Gastrocnemius medialis (tissue), 4 donors: ENCODE measurements at regions not wholly inside any gene's neighbourhood (a gene's known extent, or its start where the extent isn't known, plus 50 kb on each side); places are given as distances from the start of the nearest gene placed in this dataset.

Experiments
- ATAC-seq, 2 donors: fragments of 150-250 bp; one replicate each; pipeline ENCODE4 v1.9.1; 2016
- DNase-seq, 2 donors: peaks; one replicate each; pipeline ENCODE4 v3.0.0-alpha.2; 2019
- H3K27ac ChIP-seq, 4 donors: fragments of 200-600 bp; sonication (generic); 1 replicate in 1 of 4; 2 replicates in 3 of 4; pipeline ENCODE4 v1.5.1; 2016 to 2018; ENCODE audit warnings: mild to moderate bottlenecking in 2 of 4, moderate library complexity in 1 of 4
- H3K27me3 ChIP-seq, 3 donors: fragments of 200-600 bp; sonication (generic) in 2 of 3; 1 replicate in 1 of 3; 2 replicates in 2 of 3; pipeline versions ENCODE4 v1.5.1 to v1.6.0; 2016 to 2019; ENCODE audit warnings: mild to moderate bottlenecking in 1 of 3, moderate library complexity in 1 of 3
- H3K36me3 ChIP-seq, 2 donors: fragments of 200-600 bp; sonication (generic) in 1 of 2; one replicate each; pipeline ENCODE4 v1.5.1; 2017 to 2018
- H3K4me1 ChIP-seq, 2 donors: fragments of 200-600 bp; sonication (generic) in 1 of 2; one replicate each; pipeline ENCODE4 v1.5.1; 2016 to 2017; ENCODE audit warnings: mild to moderate bottlenecking in 2 of 2
- H3K4me3 ChIP-seq, 4 donors: fragments of 200-600 bp; sonication (generic) in 3 of 4; 1 replicate in 1 of 4; 2 replicates in 3 of 4; pipeline ENCODE4 v1.5.1; 2016 to 2019; ENCODE audit warnings: mild to moderate bottlenecking in 2 of 4
- H3K9me3 ChIP-seq, 3 donors: fragments of 200-600 bp; sonication (generic) in 2 of 3; 1 replicate in 1 of 3; 2 replicates in 2 of 3; pipeline ENCODE4 v1.5.1; 2016 to 2019
- CTCF ChIP-seq, 5 experiments: fragments of 450-650 bp in 3 of 5; fragments of 200-600 bp in 2 of 5; sonication (generic) in 2 of 5; IDR thresholded peaks in 4 of 5; conservative IDR thresholded peaks in 1 of 5; 1 replicate in 4 of 5; 2 replicates in 1 of 5; pipeline ENCODE4 v1.5.1; 2016 to 2019; ENCODE audit warnings: antibody characterized with exemption in 5 of 5, mild to moderate bottlenecking in 3 of 5, moderate library complexity in 3 of 5
- POLR2A ChIP-seq, 2 donors: fragments of 450-650 bp; IDR thresholded peaks; one replicate each; pipeline ENCODE4 v1.6.1; 2017; ENCODE audit warnings: antibody characterized with exemption in 2 of 2, mild to moderate bottlenecking in 2 of 2, moderate library complexity in 2 of 2
- in situ Hi-C, 4 donors: fragments of 200-750 bp; cut with MboI; loops; one replicate each; pipeline versions ENCODE4 v1.15.0 to v1.8.0; 2017; ENCODE audit warnings: low sequenced_read_pairs in 4 of 4
- intact Hi-C: fragments of 100-400 bp; cut with DNase I; formaldehyde crosslinking; loops from one replicate; pipeline ENCODE4 v1.15.1; 2023; ENCODE audit warnings: low total_unique reads

- no peak for ATAC-seq
- intact Hi-C loops (no loop called here), in situ Hi-C loops (no loop called here)
Measured at GRCh38 chr5:52504584-52505240, 283.0 kb upstream of the ITGA1 start.

GRCh38 chr5:52517667-52518066 is 270.0 kb upstream of the ITGA1 start:
- TF ChIP-seq CTCF (IDR thresholded peaks at IDR 0.05 in 4 of 5, conservative IDR thresholded peaks at IDR 0.05 in 1 of 5) = no peak
- no peak for TF ChIP-seq POLR2A (IDR thresholded peaks at IDR 0.05)
- Histone ChIP-seq H3K9me3 (no peaks in the 10 kb centered on the region), H3K4me1 (no peaks in the 10 kb centered on the region), H3K27me3 (no peaks in the 10 kb centered on the region), H3K36me3 (no peaks in the 10 kb centered on the region), H3K4me3 (no peak overlapping the region), H3K27ac (no peak overlapping the region)
- in situ Hi-C loops = no loop called here
- DNase-seq (no peak), ATAC-seq (no peak)
- intact Hi-C loops = no loop called here

More at GRCh38 chr5:52504584-52505240, 283.0 kb upstream of the ITGA1 start:
- TF ChIP-seq CTCF (IDR thresholded peaks at IDR 0.05 in 4 of 5, conservative IDR thresholded peaks at IDR 0.05 in 1 of 5) (no peak), POLR2A (IDR thresholded peaks at IDR 0.05) (no peak)
- no peaks in the 10 kb centered on the region for H3K4me1 ChIP-seq
- DNase-seq = no peak
- no peaks in the 10 kb centered on the region for H3K9me3 ChIP-seq
- H3K27me3 ChIP-seq = no peaks in the 10 kb centered on the region
- H3K36me3 ChIP-seq = no peaks in the 10 kb centered on the region
- no peak overlapping the region for H3K4me3 ChIP-seq
- no peak overlapping the region for H3K27ac ChIP-seq

- no peak overlapping the region for H3K27ac ChIP-seq
Measured at GRCh38 chr5:52520171-52520570, 267.5 kb upstream of the ITGA1 start.

GRCh38 chr5:52521236-52521635 is 266.5 kb upstream of the ITGA1 start:
- intact Hi-C loops = no loop called here
- H3K27ac ChIP-seq = no peak overlapping the region
- no peaks in the 10 kb centered on the region for H3K27me3 ChIP-seq
- no peaks in the 10 kb centered on the region for H3K9me3 ChIP-seq
- no peaks in the 10 kb centered on the region for H3K4me1 ChIP-seq
- H3K36me3 ChIP-seq = no peaks in the 10 kb centered on the region
- in situ Hi-C loops = no loop called here
- ATAC-seq (no peak), DNase-seq (no peak)
- TF ChIP-seq CTCF (IDR thresholded peaks at IDR 0.05 in 4 of 5, conservative IDR thresholded peaks at IDR 0.05 in 1 of 5) (no peak), POLR2A (IDR thresholded peaks at IDR 0.05) (no peak)
- no peak overlapping the region for H3K4me3 ChIP-seq

More at GRCh38 chr5:52520171-52520570, 267.5 kb upstream of the ITGA1 start:
- ATAC-seq = no peak
- intact Hi-C loops = no loop called here
- no peak for DNase-seq
- no peak overlapping the region for H3K4me3 ChIP-seq
- in situ Hi-C loops = no loop called here
- TF ChIP-seq CTCF (IDR thresholded peaks at IDR 0.05 in 4 of 5, conservative IDR thresholded peaks at IDR 0.05 in 1 of 5) (no peak), POLR2A (IDR thresholded peaks at IDR 0.05) (no peak)
- H3K9me3 ChIP-seq = no peaks in the 10 kb centered on the region
- no peaks in the 10 kb centered on the region for H3K4me1 ChIP-seq
- no peaks in the 10 kb centered on the region for H3K36me3 ChIP-seq
- H3K27me3 ChIP-seq = no peaks in the 10 kb centered on the region

- H3K9me3 ChIP-seq = no peaks in the 10 kb centered on the region
- in situ Hi-C loops (no loop called here), intact Hi-C loops (no loop called here)
- no peaks in the 10 kb centered on the region for H3K4me1 ChIP-seq
- ATAC-seq (no peak), DNase-seq (no peak)
- H3K36me3 ChIP-seq = no peaks in the 10 kb centered on the region
- H3K4me3 ChIP-seq = no peak overlapping the region
- TF ChIP-seq CTCF (IDR thresholded peaks at IDR 0.05 in 4 of 5, conservative IDR thresholded peaks at IDR 0.05 in 1 of 5) = no peak
- no peak for TF ChIP-seq POLR2A (IDR thresholded peaks at IDR 0.05)
- H3K27me3 ChIP-seq = no peaks in the 10 kb centered on the region
- H3K27ac ChIP-seq = no peak overlapping the region
Measured at GRCh38 chr5:52523701-52524100, 264.0 kb upstream of the ITGA1 start.
